ENCODE measurements at regions not wholly inside any gene's neighbourhood (a gene's known extent, or its start where the extent isn't known, plus 50 kb on each side); places are given as distances from the start of the nearest gene placed in this dataset.

DNA sequence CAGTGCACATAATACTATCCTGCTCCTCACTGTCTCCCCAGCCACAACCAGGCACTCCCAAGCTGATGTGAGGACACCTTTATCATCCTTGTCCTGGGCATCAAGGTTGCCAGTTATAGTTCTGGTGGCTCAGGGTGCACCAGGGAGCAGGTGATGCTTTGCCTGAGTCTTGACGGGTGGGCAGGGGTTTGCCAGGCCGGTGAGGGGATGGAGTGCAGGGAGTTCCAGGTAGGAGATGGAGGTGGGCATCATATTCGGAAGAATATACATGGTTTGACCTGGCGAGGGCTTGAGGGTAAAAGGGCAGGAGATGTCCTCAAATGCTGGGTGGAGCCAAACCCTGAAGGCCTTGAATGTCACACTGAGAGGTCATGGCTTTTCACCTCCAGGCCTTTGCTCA lies 115.8 kb upstream of the CRHR1 start:
- Histone ChIP-seq H3K27me3 (ENCODE audit: control insufficient read depth in 2 of 2, insufficient read depth in 2 of 2, low read length in 2 of 2) (peaks cover 8 to 18% of the 10 kb centered on the region in 2 experiments), H3K4me3 (replicated peaks in 1 of 3; ENCODE audit: insufficient read depth in 1 of 3, low read depth in 1 of 3, low read length in 3 of 3) (no peak overlapping the region), H3K9me1 (replicated peaks; ENCODE audit: control insufficient read depth, extremely low read depth, insufficient read depth, low read length) (no peaks in the 10 kb centered on the region), H3K36me3 (ENCODE audit: control insufficient read depth in 2 of 2, extremely low read depth in 1 of 2, insufficient read depth in 2 of 2, low read length in 2 of 2) (no peaks in the 10 kb centered on the region), H3K9ac (replicated peaks; ENCODE audit: extremely low read depth, insufficient read depth, low read length) (no peak overlapping the region), H3K4me2 (ENCODE audit: insufficient read depth, low read length) (no peak overlapping the region), H3K9me3 (replicated peaks; ENCODE audit: control insufficient read depth, insufficient read depth, low read length) (no peaks in the 10 kb centered on the region), H4K20me1 (replicated peaks; ENCODE audit: control insufficient read depth, extremely low read depth, insufficient read depth, low read length) (no peaks in the 10 kb centered on the region), H3K79me2 (ENCODE audit: control insufficient read depth, insufficient read depth, low read length) (no peaks in the 10 kb centered on the region), H3K4me1 (ENCODE audit: control insufficient read depth, extremely low read depth, insufficient read depth, low read length) (no peaks in the 10 kb centered on the region), H3K27ac (ENCODE audit: insufficient read depth, low read depth, low read length) (no peak overlapping the region), H2AFZ (ENCODE audit: low read depth, low read length) (no peak overlapping the region)
- dilution Hi-C loops (cut with MboI; ENCODE audit: extremely low pct_ligation_motif_present, low sequenced_read_pairs), result no loop called here
- intact Hi-C loops (cut with micrococcal nuclease), result no loop called here
- no peak for TF ChIP-seq POLR2AphosphoS5 (IDR thresholded peaks at IDR 0.05; ENCODE audit: insufficient read depth, low read depth, low read length)
- no peak for TF ChIP-seq POLR2A (IDR thresholded peaks at IDR 0.05; ENCODE audit: low read depth, low read length)
- TF ChIP-seq JUN (IDR thresholded peaks at IDR 0.05; ENCODE audit: borderline replicate concordance, insufficient read depth, insufficient read length, low read depth), result no peak
- TF ChIP-seq MYC (IDR thresholded peaks at IDR 0.05; ENCODE audit: low read depth, low read length), result no peak
- TF ChIP-seq FOS (IDR thresholded peaks at IDR 0.05; ENCODE audit: borderline replicate concordance, insufficient read depth, low read length), result no peak
- TF ChIP-seq GATA2 (IDR thresholded peaks at IDR 0.05; ENCODE audit: insufficient read depth, insufficient read length, low read depth, low read length), result no peak
- TF ChIP-seq, protein P1, sequence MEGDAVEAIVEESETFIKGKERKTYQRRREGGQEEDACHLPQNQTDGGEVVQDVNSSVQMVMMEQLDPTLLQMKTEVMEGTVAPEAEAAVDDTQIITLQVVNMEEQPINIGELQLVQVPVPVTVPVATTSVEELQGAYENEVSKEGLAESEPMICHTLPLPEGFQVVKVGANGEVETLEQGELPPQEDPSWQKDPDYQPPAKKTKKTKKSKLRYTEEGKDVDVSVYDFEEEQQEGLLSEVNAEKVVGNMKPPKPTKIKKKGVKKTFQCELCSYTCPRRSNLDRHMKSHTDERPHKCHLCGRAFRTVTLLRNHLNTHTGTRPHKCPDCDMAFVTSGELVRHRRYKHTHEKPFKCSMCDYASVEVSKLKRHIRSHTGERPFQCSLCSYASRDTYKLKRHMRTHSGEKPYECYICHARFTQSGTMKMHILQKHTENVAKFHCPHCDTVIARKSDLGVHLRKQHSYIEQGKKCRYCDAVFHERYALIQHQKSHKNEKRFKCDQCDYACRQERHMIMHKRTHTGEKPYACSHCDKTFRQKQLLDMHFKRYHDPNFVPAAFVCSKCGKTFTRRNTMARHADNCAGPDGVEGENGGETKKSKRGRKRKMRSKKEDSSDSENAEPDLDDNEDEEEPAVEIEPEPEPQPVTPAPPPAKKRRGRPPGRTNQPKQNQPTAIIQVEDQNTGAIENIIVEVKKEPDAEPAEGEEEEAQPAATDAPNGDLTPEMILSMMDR (IDR thresholded peaks at IDR 0.05; ENCODE audit: extremely low read depth in 1 of 2, insufficient read depth in 1 of 2, low read depth in 1 of 2, low read length in 2 of 2), result no peak
- no peak for TF ChIP-seq EZH2 (IDR thresholded peaks at IDR 0.05; ENCODE audit: borderline replicate concordance, low read depth, low read length, severe bottlenecking)
- TF ChIP-seq, protein P2, sequence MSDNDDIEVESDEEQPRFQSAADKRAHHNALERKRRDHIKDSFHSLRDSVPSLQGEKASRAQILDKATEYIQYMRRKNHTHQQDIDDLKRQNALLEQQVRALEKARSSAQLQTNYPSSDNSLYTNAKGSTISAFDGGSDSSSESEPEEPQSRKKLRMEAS (IDR thresholded peaks at IDR 0.05; ENCODE audit: insufficient read depth, insufficient read length), result no peak
- no peak for FAIRE-seq
- POLR2A ChIA-PET, result no interaction called here
- CTCF ChIA-PET, result interaction anchor here (1.3 kb wide), 1 partner anchor 164 kb away, joined by 3 read pairs; no protein-coding TSS in a partner anchor
- BruUV-seq (replicated peaks), result no TSS peak
- DNase-seq (ENCODE audit: low read depth, low spot score), result no peak
